ENCODE measurements at regions not wholly inside any gene's neighbourhood (a gene's known extent, or its start where the extent isn't known, plus 50 kb on each side); places are given as distances from the start of the nearest gene placed in this dataset.

DNA sequence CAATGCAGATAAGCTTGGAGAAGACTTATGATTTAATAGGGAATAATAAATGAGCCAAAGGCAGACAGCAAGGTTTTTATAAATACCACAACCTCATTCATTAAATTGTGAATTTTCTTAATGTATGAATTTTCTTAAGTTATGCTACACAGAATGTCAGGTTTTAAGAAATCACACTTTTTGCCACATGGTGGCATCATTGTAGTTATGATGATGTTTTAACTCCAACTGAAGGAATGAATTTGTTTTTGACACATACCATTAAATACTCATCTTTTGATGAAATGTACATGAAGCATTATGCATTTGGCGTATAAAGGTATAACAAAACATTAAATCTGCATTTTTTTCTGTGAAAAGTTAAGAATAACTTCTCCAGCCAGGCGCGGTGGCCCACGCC, 524.1 kb upstream of the FBXO33 start:
- no peak for DNase-seq (ENCODE audit: extremely low read depth, low read depth, low spot score)

DNA sequence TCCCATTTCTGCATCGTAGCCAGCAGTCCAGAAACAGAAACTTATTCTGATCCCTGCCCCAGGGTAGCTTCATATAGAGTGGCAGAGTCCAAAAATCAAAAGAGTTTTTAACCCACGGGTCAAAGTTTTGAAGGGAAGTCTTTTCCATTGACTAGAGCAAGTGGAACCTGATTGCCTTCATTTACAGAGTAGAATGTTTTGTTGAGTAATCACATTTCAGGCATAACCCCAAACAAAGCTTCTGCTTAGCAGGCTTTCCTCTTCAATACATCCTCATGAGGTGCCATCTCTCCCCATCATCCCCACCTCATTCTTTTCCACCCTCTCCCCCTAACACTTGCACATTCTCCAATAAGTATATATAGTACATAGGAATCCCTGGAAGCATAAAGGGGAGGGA, 516.0 kb upstream of the FBXO33 start:
- DNase-seq (ENCODE audit: extremely low read depth, low read depth, low spot score), result no peak

- DNase-seq (ENCODE audit: extremely low read depth, low read depth, low spot score), result no peak
Measured at GRCh38 chr14:39946807-39947206, 514.6 kb upstream of the FBXO33 start.

- DNase-seq (ENCODE audit: extremely low read depth, low read depth, low spot score), result no peak
Measured at GRCh38 chr14:39939023-39939422, 506.8 kb upstream of the FBXO33 start.

GRCh38 chr14:39912192-39913100, 480.2 kb upstream of the FBXO33 start:
- DNase-seq (ENCODE audit: extremely low read depth, low read depth, low spot score), result no peak

GRCh38 chr14:39897657-39898056, 465.4 kb upstream of the FBXO33 start:
- no peak for DNase-seq (ENCODE audit: extremely low read depth, low read depth, low spot score)

GRCh38 chr14:39890026-39890425, 457.8 kb upstream of the FBXO33 start:
- no peak for DNase-seq (ENCODE audit: extremely low read depth, low read depth, low spot score)

GRCh38 chr14:39884091-39884490, 451.9 kb upstream of the FBXO33 start:
- no peak for DNase-seq (ENCODE audit: extremely low read depth, low read depth, low spot score)

- DNase-seq (ENCODE audit: extremely low read depth, low read depth, low spot score), result no peak
Measured at GRCh38 chr14:39880965-39881364, 448.7 kb upstream of the FBXO33 start.

DNA sequence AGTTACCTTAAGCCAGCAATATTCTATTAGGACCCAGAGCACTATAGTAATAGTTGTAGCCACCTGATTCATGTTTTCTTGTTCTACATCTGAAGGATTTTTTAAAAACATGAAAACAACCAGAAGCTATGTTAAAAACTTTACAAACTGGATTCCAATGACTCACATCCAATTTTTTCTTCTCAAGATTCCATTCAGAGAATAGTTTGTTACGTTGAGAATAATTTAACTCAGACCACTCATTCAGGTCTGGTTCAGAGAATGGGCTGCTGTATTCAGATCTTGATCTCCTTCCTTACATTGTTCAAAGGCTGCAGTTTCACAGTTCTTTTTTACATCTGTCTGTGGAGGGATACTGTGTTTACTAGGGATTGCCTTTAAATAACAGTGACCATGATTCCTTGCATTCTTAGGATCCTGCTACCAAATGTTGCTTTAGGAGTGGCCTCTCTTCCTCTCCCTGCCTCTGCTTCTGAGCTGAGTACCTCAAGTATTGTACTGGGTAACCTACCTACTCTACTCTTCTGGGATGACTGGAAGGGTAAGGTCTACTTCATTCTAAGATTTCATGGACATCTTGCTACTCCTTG, 448.0 kb upstream of the FBXO33 start:
- no peak for DNase-seq (ENCODE audit: extremely low read depth, low read depth, low spot score)

DNA sequence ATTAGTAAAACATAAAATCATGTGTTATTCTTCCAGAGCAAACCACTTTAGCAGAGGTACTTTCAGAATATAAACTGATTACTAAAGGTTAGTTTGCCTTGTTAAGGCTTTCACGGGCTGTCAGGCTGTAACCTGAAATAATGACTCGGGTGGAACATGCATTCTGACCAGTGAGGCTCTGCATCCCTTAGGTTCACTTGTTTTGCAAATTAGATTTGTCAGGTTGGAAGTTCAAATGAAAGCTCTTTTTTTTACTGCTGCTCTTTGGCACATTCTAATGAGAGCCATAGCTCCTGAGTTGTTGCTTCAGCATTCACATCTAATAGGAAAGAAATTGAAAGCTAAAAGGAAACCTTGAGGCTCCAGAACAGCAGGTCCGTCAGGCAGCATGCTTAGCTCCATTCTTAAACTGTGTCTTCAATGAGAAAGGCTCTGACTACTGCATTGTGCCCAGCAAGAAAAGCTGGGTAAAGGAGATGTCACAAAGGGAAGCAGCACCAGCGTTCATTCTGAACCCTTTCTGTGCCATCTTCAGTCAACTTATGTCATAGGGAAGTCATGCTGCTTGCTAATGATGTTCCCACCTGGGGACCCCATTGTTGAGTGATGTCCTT, 445.5 kb upstream of the FBXO33 start:
- no peak for DNase-seq (ENCODE audit: extremely low read depth, low read depth, low spot score)

- no peak for DNase-seq (ENCODE audit: extremely low read depth, low read depth, low spot score)
Measured at GRCh38 chr14:39876916-39877315, 444.7 kb upstream of the FBXO33 start.

- no peak for DNase-seq (ENCODE audit: extremely low read depth, low read depth, low spot score)
Measured at GRCh38 chr14:39875028-39875427, 442.8 kb upstream of the FBXO33 start.

GRCh38 chr14:39873791-39874190, 441.6 kb upstream of the FBXO33 start:
- no peak for DNase-seq (ENCODE audit: extremely low read depth, low read depth, low spot score)

DNA sequence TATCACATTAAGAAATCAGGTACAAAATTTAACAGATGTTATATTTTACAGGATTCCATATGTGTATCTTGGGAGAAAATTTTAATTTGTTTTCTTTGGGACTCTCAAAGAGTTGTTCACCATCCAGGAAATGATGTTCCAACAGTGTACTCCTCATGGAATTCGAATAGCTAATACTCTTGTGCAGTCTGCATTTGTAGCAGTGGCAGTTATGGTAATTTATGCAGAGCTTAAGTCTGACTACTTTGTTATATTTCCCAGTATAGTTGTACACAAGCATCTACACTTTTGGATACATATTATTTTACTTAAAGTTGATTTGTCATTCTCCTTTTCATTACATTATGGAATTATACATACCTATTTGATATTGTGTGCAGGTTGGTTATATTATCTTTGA, 436.7 kb upstream of the FBXO33 start:
- no peak for DNase-seq (ENCODE audit: extremely low read depth, low read depth, low spot score)

DNA sequence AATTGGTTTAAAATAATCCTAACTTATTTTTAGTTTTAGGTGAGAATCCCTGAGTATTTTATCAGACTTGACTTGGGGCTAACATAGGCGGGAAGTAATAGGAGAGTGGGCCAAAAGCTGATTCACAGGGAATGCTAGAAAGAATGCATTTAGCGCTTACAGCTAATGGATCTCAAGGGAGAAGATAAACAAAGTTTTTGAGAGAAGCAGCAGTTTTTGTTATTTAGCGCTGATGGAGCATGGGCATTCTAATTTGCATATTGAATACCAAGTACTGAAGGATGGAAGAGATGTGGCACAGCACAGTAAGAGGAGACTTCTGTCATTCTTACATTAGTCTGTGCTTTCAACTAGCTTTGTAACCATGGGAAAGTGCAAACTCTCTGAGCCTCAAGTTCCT, 436.0 kb upstream of the FBXO33 start:
- DNase-seq (ENCODE audit: extremely low read depth, low read depth, low spot score), result no peak

GRCh38 chr14:39863441-39863840, 431.2 kb upstream of the FBXO33 start:
- DNase-seq (ENCODE audit: extremely low read depth, low read depth, low spot score), result no peak

- no peak for DNase-seq (ENCODE audit: extremely low read depth, low read depth, low spot score)
Measured at GRCh38 chr14:39861696-39862095, 429.5 kb upstream of the FBXO33 start.

DNA sequence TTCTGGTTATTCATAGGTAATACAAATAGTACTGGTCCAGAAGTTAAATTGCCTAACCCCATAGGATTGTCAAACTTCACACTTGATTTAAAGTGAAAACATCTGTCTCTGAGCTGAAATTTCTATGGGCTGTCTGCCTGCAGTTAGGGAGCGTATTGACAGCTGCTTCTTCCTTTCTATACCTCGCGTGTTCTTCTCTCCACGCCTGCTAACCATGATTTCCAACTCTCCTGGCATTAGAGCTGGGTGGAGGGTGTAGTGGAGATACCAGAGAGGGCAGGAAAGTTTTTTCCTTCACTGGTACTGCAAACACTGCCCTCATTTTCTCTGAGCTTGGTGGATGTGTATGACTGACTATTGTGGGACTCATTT, 429.0 kb upstream of the FBXO33 start:
- no peak for DNase-seq (ENCODE audit: extremely low read depth, low read depth, low spot score)

DNA sequence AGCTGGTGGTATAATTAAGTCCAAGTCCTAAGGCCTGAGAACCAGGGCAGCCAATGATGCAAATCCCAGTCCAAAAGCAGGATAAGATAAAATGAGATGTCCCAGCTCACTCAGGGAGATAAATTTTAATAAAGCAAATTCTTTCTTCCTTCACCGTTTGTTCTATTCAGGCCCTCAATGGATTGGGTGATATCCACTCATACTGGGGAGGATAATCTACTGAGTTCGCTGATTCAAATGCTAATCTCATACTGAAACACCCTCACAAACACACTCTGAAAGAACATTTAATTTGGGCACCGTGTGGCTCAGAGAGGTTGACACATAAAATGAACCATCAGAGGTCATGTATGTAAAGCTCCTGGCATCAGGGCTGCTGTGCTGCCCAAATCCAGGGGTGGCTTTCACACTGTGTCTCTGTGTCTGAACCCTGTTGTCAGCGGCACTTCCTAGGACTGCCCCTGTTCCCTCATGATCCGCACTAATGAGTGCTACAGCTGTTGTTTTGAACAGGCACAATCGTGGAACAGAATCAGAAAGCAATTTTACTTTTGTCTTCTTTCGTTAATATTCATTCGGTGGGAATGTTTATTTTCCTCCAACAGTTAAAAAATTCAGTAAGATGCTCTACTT, 428.5 kb upstream of the FBXO33 start:
- no peak for DNase-seq (ENCODE audit: extremely low read depth, low read depth, low spot score)

DNA sequence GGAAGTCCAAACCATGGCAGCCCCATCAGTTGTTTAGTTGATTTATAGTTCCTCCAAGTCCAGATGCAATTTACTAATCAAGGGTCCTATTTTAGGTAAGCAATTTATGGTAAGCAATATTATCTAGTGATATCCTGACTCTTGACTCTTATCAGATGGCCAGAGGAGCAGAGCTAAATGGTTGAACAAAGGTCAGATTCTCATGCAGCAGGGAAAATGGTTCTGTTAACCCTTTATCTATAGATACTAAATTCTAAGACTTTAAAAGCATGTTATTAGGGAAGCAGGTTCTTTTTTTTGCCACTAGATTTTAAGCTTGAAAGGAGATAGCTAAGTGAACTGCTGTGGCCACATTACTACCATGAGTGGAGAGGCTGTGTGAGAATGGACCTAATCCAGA, 427.1 kb upstream of the FBXO33 start:
- no peak for DNase-seq (ENCODE audit: extremely low read depth, low read depth, low spot score)
